MCF 10A (cell line): ENCODE measurements at regions not wholly inside any gene's neighbourhood (a gene's known extent, or its start where the extent isn't known, plus 50 kb on each side); places are given as distances from the start of the nearest gene placed in this dataset.

Experiments used
- BruUV-seq: library from RNA; stranded (reverse); fragments of 400-500 nt; replicated peaks from 2 replicates; lab custom pipeline; 2021; lab: Mats Ljungman, UMichigan
- CTCF ChIA-PET: fragments of 300-600 bp; sonication (Branson Sonifier 250); formaldehyde crosslinking; extraction: SDS; loops from one replicate; lab custom pipeline; 2021; ENCODE audit warnings: antibody characterized with exemption, inconsistent platforms; lab: Yijun Ruan, JAX
- POLR2A ChIA-PET: fragments of 300-600, 350-650 bp; sonication (Branson Sonifier 250); formaldehyde crosslinking; extraction: SDS; loops from one replicate; lab custom pipeline; 2020; ENCODE audit warnings: antibody characterized with exemption, inconsistent platforms; lab: Yijun Ruan, JAX
- DNase-seq: peaks from one replicate; pipeline ENCODE4 v3.0.0-alpha.2; 2018; ENCODE audit not compliant: unreplicated experiment
- H3K27ac Mint-ChIP-seq: one replicate; pipeline ENCODE4 v1.8.0; 2022; ENCODE audit warnings: mild to moderate bottlenecking, low read depth, mixed read lengths; ENCODE audit not compliant: unreplicated experiment
- H3K27me3 Mint-ChIP-seq: one replicate; pipeline ENCODE4 v1.8.0; 2022; ENCODE audit warnings: mixed read lengths; ENCODE audit not compliant: insufficient read depth, unreplicated experiment
- H3K36me3 Mint-ChIP-seq: one replicate; pipeline ENCODE4 v1.8.0; 2022; ENCODE audit warnings: mild to moderate bottlenecking, moderate library complexity, mixed read lengths; ENCODE audit not compliant: insufficient read depth, unreplicated experiment
- H3K4me1 Mint-ChIP-seq: one replicate; pipeline ENCODE4 v1.8.0; 2022; ENCODE audit warnings: mixed read lengths; ENCODE audit not compliant: insufficient read depth, unreplicated experiment
- H3K4me3 Mint-ChIP-seq: one replicate; pipeline ENCODE4 v1.8.0; 2022; ENCODE audit warnings: mild to moderate bottlenecking, moderate library complexity, mixed read lengths; ENCODE audit not compliant: unreplicated experiment
- H3K9me3 Mint-ChIP-seq: one replicate; pipeline ENCODE4 v1.8.0; 2022; ENCODE audit warnings: mixed read lengths; ENCODE audit not compliant: unreplicated experiment
- CTCF ChIP-seq: fragments of 200-600 bp; IDR thresholded peaks from one replicate; pipeline ENCODE4 v1.8.0; 2022; ENCODE audit warnings: antibody characterized with exemption, mild to moderate bottlenecking; ENCODE audit not compliant: unreplicated experiment
- intact Hi-C: fragments of 100-400 bp; cut with micrococcal nuclease; formaldehyde crosslinking; loops from 2 replicates; pipeline ENCODE4 v1.14.1; 2022

DNA sequence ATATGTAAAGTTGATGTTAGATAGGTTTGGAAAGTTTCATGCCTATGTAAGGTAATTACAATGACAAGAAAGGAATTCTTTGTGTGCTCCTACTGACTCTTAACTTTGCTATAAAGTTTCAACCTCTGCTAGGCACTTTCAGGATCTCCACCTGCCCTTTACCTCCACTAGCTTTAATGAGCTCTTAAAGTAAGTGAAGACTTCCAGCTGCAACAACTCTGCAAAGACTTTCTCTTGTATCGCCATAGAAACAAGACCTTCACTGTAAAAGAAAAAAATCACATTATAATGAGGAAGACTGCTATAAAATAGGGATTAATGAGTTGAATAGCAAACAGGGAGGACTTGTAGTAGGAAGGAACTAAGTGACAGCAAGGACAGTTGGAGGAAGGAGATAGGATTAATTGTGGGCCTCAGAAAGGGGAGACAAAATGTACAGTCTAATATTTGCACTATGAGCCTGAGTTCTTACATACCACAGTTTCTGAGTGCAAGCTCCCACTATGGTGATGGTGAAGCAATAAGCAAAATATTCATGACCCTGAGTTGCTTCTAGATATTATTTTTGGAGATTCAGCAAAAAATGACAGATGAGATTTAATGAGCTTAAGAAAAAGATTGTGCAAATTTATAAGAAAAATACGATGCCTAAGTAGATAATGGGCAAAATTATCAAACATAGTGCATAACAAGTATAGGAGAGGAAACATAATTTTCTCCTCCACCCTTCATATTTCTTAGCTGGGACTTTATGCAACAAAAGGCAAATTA, 66.7 kb downstream of the DHRS2 start:
- Mint-ChIP-seq H3K9me3 (peaks cover 8% of the 10 kb centered on the region), H3K4me3 (no peak overlapping the region), H3K27ac (no peak overlapping the region), H3K36me3 (no peaks in the 10 kb centered on the region), H3K4me1 (no peaks in the 10 kb centered on the region), H3K27me3 (no peaks in the 10 kb centered on the region)
- ChIA-PET CTCF (interaction anchor here (0.6 to 3.2 kb wide), 4 partner anchors 9 to 985 kb away, joined by 3 to 9 read pairs (median 4); no protein-coding TSS in a partner anchor), POLR2A (no interaction called here)
- no peak for TF ChIP-seq CTCF
- intact Hi-C loops = no loop called here
- BruUV-seq = no TSS peak
- DNase-seq = no peak

GRCh38 chr14:23704890-23705289, 68.7 kb downstream of the DHRS2 start:
- POLR2A ChIA-PET = interaction anchor here (0.7 kb wide), 1 partner anchor 15 kb away, joined by 3 read pairs; no protein-coding TSS in a partner anchor
- BruUV-seq = no TSS peak
- no peak overlapping the region for H3K27ac Mint-ChIP-seq
- no peaks in the 10 kb centered on the region for H3K4me1 Mint-ChIP-seq
- H3K9me3 Mint-ChIP-seq = peaks cover 8% of the 10 kb centered on the region
- no peak for TF ChIP-seq CTCF
- CTCF ChIA-PET = interaction anchor here (0.6 to 3.2 kb wide), 3 partner anchors 73 to 228 kb away, joined by 3 to 9 read pairs (median 3); no protein-coding TSS in a partner anchor
- intact Hi-C loops = no loop called here
- H3K36me3 Mint-ChIP-seq = no peaks in the 10 kb centered on the region
- no peak overlapping the region for H3K4me3 Mint-ChIP-seq
- no peaks in the 10 kb centered on the region for H3K27me3 Mint-ChIP-seq
- peak; percentile 40 for DNase-seq

GRCh38 chr14:23707415-23707814, 71.3 kb downstream of the DHRS2 start:
- intact Hi-C loops = no loop called here
- no peak overlapping the region for H3K27ac Mint-ChIP-seq
- H3K4me3 Mint-ChIP-seq = no peak overlapping the region
- peaks cover 16% of the 10 kb centered on the region for H3K27me3 Mint-ChIP-seq
- peaks cover 8% of the 10 kb centered on the region for H3K9me3 Mint-ChIP-seq
- no peak for TF ChIP-seq CTCF
- no peaks in the 10 kb centered on the region for H3K36me3 Mint-ChIP-seq
- POLR2A ChIA-PET = no interaction called here
- BruUV-seq = no TSS peak
- H3K4me1 Mint-ChIP-seq = no peaks in the 10 kb centered on the region
- DNase-seq = no peak
- CTCF ChIA-PET = interaction anchor here (1.1 to 2.1 kb wide), 2 partner anchors 13 to 203 kb away, joined by 4 to 7 read pairs; no protein-coding TSS in a partner anchor

GRCh38 chr14:23708343-23708742, 72.2 kb downstream of the DHRS2 start:
- POLR2A ChIA-PET = interaction anchor here (0.5 kb wide), 1 partner anchor 148 kb away, joined by 3 read pairs; no protein-coding TSS in a partner anchor
- no TSS peak for BruUV-seq
- no peak for DNase-seq
- no peaks in the 10 kb centered on the region for H3K36me3 Mint-ChIP-seq
- H3K27ac Mint-ChIP-seq = no peak overlapping the region
- H3K4me1 Mint-ChIP-seq = no peaks in the 10 kb centered on the region
- intact Hi-C loops = no loop called here
- peaks cover 25% of the 10 kb centered on the region for H3K27me3 Mint-ChIP-seq
- no peak overlapping the region for H3K4me3 Mint-ChIP-seq
- no peak for TF ChIP-seq CTCF
- no peaks in the 10 kb centered on the region for H3K9me3 Mint-ChIP-seq
- CTCF ChIA-PET = interaction anchor here (1.1 to 2.1 kb wide), 3 partner anchors 19 to 202 kb away, joined by 3 to 7 read pairs (median 3); no protein-coding TSS in a partner anchor
